AG20443 (cell line): ENCODE measurements at regions not wholly inside any gene's neighbourhood (a gene's known extent, or its start where the extent isn't known, plus 50 kb on each side); places are given as distances from the start of the nearest gene placed in this dataset.
"Not testable (repeated sequence)": the region's sequence is repeated elsewhere in the genome, so short reads cannot be mapped to it uniquely, and the experiment has no call there.

Source experiments
- DNase-seq: peaks from one replicate; pipeline ENCODE4 v3.0.0; 2012; ENCODE audit warnings: low spot score, mixed read lengths

DNA sequence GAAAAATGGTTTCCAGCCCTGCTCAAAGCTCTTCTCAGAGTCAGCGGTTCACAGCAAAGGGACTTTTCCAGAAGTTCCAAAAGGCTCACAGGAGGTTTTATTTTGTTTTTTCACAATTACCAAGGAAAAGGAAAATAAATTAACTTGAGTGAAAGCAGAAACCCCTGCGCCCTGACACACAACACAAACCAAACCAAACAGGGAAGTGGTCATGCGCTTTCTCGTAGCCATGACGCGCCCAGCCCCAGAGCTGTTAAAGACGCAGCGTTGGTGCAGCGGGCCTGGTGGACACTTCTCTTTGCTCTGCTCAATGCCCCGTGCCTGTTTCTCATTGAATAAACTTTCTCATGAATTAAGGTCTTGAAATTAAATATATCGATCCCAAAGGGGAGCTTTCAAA, 134.4 kb upstream of the LYZL2 start:
- DNase-seq = no peak

GRCh38 chr10:30762620-30763019, 133.1 kb upstream of the LYZL2 start:
- no peak for DNase-seq

- no peak for DNase-seq
Measured at GRCh38 chr10:30759423-30759822, 129.9 kb upstream of the LYZL2 start.

- no peak for DNase-seq
Measured at GRCh38 chr10:30758338-30758737, 128.8 kb upstream of the LYZL2 start.

DNA sequence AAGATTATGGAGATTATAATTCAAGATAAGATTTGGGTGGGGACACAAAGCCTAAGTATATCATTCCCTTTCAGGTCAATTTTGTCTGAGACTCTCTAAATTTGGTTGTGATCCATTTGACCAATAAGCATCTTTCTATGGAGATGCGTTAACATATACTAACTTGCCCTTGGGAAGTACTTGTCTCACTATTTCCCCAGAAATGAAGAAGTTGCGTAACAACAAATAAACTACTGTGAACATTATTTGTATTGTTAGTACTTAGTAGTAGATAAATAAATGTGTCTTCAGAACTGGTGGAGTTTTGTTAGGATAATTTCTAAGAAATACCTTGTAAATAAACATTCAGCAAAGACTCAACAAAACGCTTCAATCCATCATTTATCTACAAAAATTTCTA, 127.3 kb upstream of the LYZL2 start:
- DNase-seq = no peak

GRCh38 chr10:30756151-30756550, 126.6 kb upstream of the LYZL2 start:
- no peak for DNase-seq

GRCh38 chr10:30755441-30755953, 125.9 kb upstream of the LYZL2 start:
- peak; percentile 83 for DNase-seq

- no peak for DNase-seq
Measured at GRCh38 chr10:30752481-30752881, 122.9 kb upstream of the LYZL2 start.

GRCh38 chr10:30751678-30752331, 122.3 kb upstream of the LYZL2 start:
- peak; percentile 87 for DNase-seq

GRCh38 chr10:30750971-30751677, 121.6 kb upstream of the LYZL2 start:
- DNase-seq = no peak

DNA sequence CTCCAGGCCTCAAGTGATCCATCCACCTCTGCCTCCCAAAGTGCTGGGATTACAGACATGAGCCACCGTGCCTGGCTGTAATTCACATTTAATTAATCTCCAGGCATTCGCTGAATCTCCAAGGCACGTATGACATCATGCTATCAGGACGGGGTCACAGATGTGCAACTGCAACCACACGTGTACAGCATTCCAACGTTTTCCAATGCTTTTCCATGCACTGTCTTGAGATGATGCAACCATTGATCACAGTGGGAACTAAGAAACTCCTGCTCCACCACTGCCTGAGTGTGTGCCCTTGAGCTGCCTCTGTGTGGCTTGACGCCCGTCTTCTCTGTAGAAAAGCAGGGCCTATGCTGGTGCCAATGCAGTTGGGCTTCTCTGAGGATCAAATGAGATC, 119.8 kb upstream of the LYZL2 start:
- no peak for DNase-seq

GRCh38 chr10:30748152-30748973, 118.8 kb upstream of the LYZL2 start:
- DNase-seq = no peak

GRCh38 chr10:30747633-30748032, 118.1 kb upstream of the LYZL2 start:
- DNase-seq = peak; percentile 57

GRCh38 chr10:30745953-30746352, 116.4 kb upstream of the LYZL2 start:
- no peak for DNase-seq

DNA sequence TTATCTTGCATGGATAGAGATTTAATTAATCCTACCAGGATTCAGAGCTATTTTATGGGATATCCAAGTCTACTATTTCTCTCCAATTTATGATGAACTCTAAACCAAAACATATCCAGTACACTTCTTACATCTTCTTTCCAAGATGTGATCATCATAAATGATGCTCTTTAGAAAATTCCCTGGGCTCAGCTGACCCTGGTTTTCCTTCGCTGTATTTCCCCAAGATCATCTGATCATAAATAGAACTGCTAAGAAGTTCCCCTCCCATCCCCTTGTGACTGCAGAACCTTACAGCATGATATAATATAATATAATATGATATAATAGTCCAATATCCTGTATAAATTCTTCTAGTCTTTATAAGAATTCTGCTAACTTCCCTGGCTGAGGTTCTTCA, 114.6 kb upstream of the LYZL2 start:
- DNase-seq = no peak

GRCh38 chr10:30743586-30743985, 114.0 kb upstream of the LYZL2 start:
- DNase-seq = no peak

- no peak for DNase-seq
Measured at GRCh38 chr10:30742471-30742870, 112.9 kb upstream of the LYZL2 start.

DNA sequence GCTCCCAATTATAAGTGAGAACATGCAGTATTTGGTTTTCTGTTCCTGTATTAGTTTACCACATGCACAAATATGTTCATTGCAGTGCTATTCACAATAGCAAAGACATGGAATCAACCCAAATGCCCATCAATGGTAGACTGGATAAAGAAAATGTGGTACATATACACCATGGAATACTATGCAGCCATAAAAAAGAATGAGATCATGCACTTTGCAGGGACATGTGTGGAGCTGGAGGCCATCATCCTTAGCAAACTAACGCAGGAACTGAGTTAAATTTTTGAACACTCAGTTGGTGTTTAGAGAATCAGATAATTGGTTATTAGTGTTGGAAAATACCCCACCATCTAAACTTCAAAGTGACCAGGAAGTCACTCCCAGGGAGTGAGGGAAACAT, 111.2 kb upstream of the LYZL2 start:
- DNase-seq = not testable (repeated sequence)

DNA sequence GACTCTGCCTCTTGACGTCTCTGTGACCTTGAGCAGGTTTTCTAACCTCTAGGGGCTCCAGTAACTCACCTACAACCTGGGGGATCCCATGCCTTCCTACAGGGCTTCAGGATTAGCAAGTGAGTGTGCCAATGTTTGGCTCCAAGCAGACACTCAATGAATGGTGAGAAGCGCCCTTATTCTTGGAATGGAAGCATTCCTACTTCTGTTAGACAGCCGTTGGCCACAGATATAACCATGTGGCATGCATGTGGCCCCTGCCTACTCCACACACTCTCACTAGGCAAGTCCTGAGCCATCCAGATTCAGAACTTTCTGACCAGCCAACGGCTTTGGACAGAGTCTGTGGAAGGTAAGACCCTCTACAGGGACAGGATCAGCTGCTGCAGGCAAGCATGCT, 108.9 kb upstream of the LYZL2 start:
- DNase-seq = no peak

DNA sequence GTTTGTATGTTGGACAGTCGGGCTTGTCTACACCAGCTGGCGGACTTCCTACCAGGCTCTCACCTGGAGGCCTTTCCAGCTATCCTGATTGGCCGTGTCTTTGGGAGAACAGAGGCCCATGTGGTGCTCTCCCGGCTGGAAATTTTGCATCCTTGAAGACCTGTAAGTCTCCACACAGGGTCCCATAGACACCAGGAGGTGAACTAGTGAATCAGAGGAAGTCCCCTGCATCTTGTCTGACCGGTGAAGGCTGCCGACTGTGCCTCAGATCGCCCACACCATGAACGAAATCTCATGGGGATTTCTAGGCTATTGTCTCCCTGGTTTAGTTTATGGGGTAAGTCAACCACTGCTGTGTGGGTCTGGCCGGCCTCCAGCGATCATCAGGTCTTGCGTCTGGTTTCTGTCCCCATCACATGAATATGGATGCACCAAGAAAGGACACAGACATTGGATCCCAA, 108.4 kb upstream of the LYZL2 start:
- no peak for DNase-seq

DNA sequence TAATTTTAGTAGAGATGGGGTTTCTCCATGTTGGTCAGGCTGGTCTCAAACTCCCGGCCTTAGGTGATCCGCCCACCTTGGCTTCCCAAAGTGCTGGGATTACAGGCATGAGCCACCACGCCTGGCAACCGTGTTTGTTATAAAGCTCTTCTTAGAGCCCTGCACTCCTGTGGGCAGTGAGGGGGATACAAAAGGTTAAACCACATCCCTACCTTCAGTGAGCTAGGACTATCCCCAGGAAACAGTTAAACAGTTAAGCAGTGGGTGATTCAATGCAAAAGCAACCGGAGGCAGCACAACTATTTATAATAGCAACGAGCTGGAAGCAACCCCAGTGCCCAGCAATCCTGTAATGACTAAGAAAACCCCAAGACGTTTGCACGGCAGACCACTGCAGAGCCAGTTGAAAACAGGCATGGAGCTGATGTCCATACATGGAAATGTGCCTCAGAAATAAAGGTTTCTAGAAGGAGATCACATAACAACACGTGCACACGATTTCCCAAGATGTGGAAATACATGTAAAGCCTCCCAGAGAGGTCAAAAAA, 107.2 kb upstream of the LYZL2 start:
- peak; percentile 94 for DNase-seq

DNA sequence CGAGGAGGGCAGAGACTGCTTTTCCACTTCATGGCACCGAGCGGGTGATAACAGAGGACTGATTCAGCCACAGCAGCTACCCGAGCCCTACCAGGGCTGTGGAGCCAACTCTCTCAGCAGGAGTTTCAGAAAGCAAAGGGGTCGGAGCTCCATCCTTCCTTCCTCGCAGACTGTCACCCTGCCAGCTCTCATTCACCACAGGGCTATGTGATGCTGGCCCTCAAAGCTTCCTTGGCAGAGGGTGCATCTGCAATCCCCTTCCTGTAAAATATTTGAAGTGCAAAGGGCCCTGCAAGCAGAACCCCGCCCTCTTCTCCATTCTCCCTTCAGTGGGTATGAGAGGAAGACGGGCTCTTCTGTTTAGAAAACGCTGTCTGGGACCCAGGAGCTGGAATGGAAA, 105.3 kb upstream of the LYZL2 start:
- DNase-seq = no peak
